Posterior vena cava (tissue), 2 donors: ENCODE measurements at regions not wholly inside any gene's neighbourhood (a gene's known extent, or its start where the extent isn't known, plus 50 kb on each side); places are given as distances from the start of the nearest gene placed in this dataset.

Experiments used
- DNase-seq: peaks from one replicate; pipeline ENCODE4 v3.0.0-alpha.2; 2020; ENCODE audit warnings: low spot score
- intact Hi-C, 2 donors: fragments of 100-400 bp; cut with DNase I; formaldehyde crosslinking; loops; one replicate each; pipeline versions ENCODE4 v1.14.1 to v1.14.2; 2022 to 2023
- donor health status: DM: yes; HTN: yes; CAD: no.
- donor health status: DM: yes; HTN: yes; CAD: no.

- DNase-seq: no peak
- intact Hi-C loops: no loop called here
Measured at GRCh38 chrX:102883491-102883890, 53.6 kb upstream of the RAB40AL start.
